Gastrocnemius medialis (tissue), 4 donors: ENCODE measurements at regions not wholly inside any gene's neighbourhood (a gene's known extent, or its start where the extent isn't known, plus 50 kb on each side); places are given as distances from the start of the nearest gene placed in this dataset.
"Not testable (repeated sequence)": the region's sequence is repeated elsewhere in the genome, so short reads cannot be mapped to it uniquely, and the experiment has no call there.

Source experiments
- ATAC-seq, 2 donors: fragments of 150-250 bp; one replicate each; pipeline ENCODE4 v1.9.1; 2016
- DNase-seq, 2 donors: peaks; one replicate each; pipeline ENCODE4 v3.0.0-alpha.2; 2019
- H3K27ac ChIP-seq, 4 donors: fragments of 200-600 bp; sonication (generic); 1 replicate in 1 of 4; 2 replicates in 3 of 4; pipeline ENCODE4 v1.5.1; 2016 to 2018; ENCODE audit warnings: mild to moderate bottlenecking in 2 of 4, moderate library complexity in 1 of 4
- H3K27me3 ChIP-seq, 3 donors: fragments of 200-600 bp; sonication (generic) in 2 of 3; 1 replicate in 1 of 3; 2 replicates in 2 of 3; pipeline versions ENCODE4 v1.5.1 to v1.6.0; 2016 to 2019; ENCODE audit warnings: mild to moderate bottlenecking in 1 of 3, moderate library complexity in 1 of 3
- H3K36me3 ChIP-seq, 2 donors: fragments of 200-600 bp; sonication (generic) in 1 of 2; one replicate each; pipeline ENCODE4 v1.5.1; 2017 to 2018
- H3K4me1 ChIP-seq, 2 donors: fragments of 200-600 bp; sonication (generic) in 1 of 2; one replicate each; pipeline ENCODE4 v1.5.1; 2016 to 2017; ENCODE audit warnings: mild to moderate bottlenecking in 2 of 2
- H3K4me3 ChIP-seq, 4 donors: fragments of 200-600 bp; sonication (generic) in 3 of 4; 1 replicate in 1 of 4; 2 replicates in 3 of 4; pipeline ENCODE4 v1.5.1; 2016 to 2019; ENCODE audit warnings: mild to moderate bottlenecking in 2 of 4
- H3K9me3 ChIP-seq, 3 donors: fragments of 200-600 bp; sonication (generic) in 2 of 3; 1 replicate in 1 of 3; 2 replicates in 2 of 3; pipeline ENCODE4 v1.5.1; 2016 to 2019
- POLR2A ChIP-seq, 2 donors: fragments of 450-650 bp; IDR thresholded peaks; one replicate each; pipeline ENCODE4 v1.6.1; 2017; ENCODE audit warnings: antibody characterized with exemption in 2 of 2, mild to moderate bottlenecking in 2 of 2, moderate library complexity in 2 of 2
- in situ Hi-C, 4 donors: fragments of 200-750 bp; cut with MboI; loops; one replicate each; pipeline versions ENCODE4 v1.15.0 to v1.8.0; 2017; ENCODE audit warnings: low sequenced_read_pairs in 4 of 4
- intact Hi-C: fragments of 100-400 bp; cut with DNase I; formaldehyde crosslinking; loops from one replicate; pipeline ENCODE4 v1.15.1; 2023; ENCODE audit warnings: low total_unique reads
- TF ChIP-seq, protein P1 (sequence below), 5 experiments: fragments of 450-650 bp in 3 of 5; fragments of 200-600 bp in 2 of 5; sonication (generic) in 2 of 5; IDR thresholded peaks in 4 of 5; conservative IDR thresholded peaks in 1 of 5; 1 replicate in 4 of 5; 2 replicates in 1 of 5; pipeline ENCODE4 v1.5.1; 2016 to 2019; ENCODE audit warnings: antibody characterized with exemption in 5 of 5, mild to moderate bottlenecking in 3 of 5, moderate library complexity in 3 of 5

DNA sequence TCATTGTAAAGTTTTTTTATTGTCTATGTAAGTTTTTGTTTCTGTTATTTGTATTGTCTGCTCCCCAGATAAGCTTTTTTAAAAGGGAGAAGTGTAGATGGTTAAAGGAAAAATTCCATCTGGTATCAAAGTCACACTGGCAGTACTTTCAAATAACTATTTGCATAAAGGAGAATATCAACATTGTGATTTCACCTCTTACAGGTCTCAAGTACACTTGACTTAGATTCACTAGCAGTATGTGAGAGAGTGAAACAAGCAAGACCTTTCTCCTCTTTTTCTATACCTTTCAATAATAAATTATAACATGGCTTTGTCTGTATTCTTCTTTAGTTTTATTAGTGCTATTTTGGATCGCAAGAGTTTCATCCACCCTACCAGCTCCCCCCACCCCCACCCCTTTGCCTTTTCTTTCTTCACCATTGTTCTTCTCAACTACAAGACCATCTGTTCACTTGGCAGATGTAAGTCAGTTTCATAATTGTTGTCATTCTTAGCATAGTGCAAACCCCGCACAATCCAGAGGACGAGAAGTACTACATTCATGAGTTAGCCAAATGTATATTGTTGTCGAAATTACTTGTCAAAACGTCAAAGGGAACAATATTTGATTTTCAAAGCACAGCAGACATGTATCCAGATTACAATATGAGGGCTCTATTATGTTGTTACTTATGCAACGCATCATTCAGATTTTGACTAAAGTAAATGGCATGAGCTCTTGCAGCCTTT, 602.7 kb upstream of the FLRT2 start:
- Histone ChIP-seq H3K9me3 (no peaks in the 10 kb centered on the region), H3K27me3 (no peaks in the 10 kb centered on the region), H3K4me3 (no peak overlapping the region), H3K27ac (no peak overlapping the region), H3K36me3 (no peaks in the 10 kb centered on the region), H3K4me1 (peaks cover 0 to 5% of the 10 kb centered on the region in 2 donors)
- intact Hi-C loops = no loop called here
- ATAC-seq = peak in 1 of 2 donors; percentile 39
- in situ Hi-C loops = no loop called here
- TF ChIP-seq, protein P1, sequence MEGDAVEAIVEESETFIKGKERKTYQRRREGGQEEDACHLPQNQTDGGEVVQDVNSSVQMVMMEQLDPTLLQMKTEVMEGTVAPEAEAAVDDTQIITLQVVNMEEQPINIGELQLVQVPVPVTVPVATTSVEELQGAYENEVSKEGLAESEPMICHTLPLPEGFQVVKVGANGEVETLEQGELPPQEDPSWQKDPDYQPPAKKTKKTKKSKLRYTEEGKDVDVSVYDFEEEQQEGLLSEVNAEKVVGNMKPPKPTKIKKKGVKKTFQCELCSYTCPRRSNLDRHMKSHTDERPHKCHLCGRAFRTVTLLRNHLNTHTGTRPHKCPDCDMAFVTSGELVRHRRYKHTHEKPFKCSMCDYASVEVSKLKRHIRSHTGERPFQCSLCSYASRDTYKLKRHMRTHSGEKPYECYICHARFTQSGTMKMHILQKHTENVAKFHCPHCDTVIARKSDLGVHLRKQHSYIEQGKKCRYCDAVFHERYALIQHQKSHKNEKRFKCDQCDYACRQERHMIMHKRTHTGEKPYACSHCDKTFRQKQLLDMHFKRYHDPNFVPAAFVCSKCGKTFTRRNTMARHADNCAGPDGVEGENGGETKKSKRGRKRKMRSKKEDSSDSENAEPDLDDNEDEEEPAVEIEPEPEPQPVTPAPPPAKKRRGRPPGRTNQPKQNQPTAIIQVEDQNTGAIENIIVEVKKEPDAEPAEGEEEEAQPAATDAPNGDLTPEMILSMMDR (IDR thresholded peaks at IDR 0.05 in 4 of 5, conservative IDR thresholded peaks at IDR 0.05 in 1 of 5) = no peak
- no peak for TF ChIP-seq POLR2A (IDR thresholded peaks at IDR 0.05)
- DNase-seq = no peak

DNA sequence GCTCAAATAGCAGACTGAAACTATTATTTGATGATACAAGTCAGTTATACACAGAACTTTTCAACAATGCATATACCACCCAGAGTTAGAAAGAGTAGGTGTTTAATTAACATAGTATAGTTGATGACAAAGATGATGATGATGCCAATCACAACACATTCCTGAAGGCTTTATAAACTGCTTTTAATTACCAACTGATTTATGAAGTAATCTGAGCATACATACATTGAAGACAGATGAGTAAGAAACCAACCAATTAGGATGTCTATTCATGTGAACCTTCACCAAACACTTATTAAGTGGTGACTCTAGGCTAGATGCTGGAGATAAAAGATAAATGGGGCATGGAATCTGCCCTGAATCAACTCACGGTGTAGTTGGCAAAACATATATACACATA, 600.9 kb upstream of the FLRT2 start:
- intact Hi-C loops = no loop called here
- TF ChIP-seq, protein P1 (IDR thresholded peaks at IDR 0.05 in 4 of 5, conservative IDR thresholded peaks at IDR 0.05 in 1 of 5) = no peak
- TF ChIP-seq POLR2A (IDR thresholded peaks at IDR 0.05) = no peak
- DNase-seq (no peak), ATAC-seq (no peak)
- H3K27me3 ChIP-seq = no peaks in the 10 kb centered on the region
- peaks cover 0 to 5% of the 10 kb centered on the region in 2 donors for H3K4me1 ChIP-seq
- H3K36me3 ChIP-seq = no peaks in the 10 kb centered on the region
- H3K9me3 ChIP-seq = no peaks in the 10 kb centered on the region
- H3K27ac ChIP-seq = no peak overlapping the region
- in situ Hi-C loops = no loop called here
- H3K4me3 ChIP-seq = no peak overlapping the region

DNA sequence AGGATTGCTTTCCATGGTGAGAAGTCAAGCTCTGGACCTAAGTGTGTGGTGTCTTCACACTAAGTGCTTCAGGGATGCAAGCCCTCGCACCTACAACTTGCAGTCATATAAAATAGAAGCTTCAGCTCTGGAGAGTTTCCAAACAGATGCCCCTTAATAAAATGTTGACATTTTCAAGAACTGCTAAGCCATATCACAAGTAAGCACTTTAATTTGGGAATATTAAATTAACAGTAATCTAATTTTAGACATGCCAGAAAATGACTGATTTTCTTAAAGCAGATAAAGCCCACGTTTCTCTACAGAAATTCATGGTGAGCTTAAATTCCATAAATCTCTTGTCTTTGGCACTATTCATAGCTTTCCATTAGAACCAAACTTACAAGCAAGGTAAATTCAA, 600.1 kb upstream of the FLRT2 start:
- no peak overlapping the region for H3K27ac ChIP-seq
- no peak for DNase-seq
- in situ Hi-C loops (no loop called here), intact Hi-C loops (no loop called here)
- peaks cover 0 to 5% of the 10 kb centered on the region in 2 donors for H3K4me1 ChIP-seq
- no peak overlapping the region for H3K4me3 ChIP-seq
- no peak for TF ChIP-seq POLR2A (IDR thresholded peaks at IDR 0.05)
- TF ChIP-seq, protein P1 (IDR thresholded peaks at IDR 0.05 in 4 of 5, conservative IDR thresholded peaks at IDR 0.05 in 1 of 5) = no peak
- H3K36me3 ChIP-seq = no peaks in the 10 kb centered on the region
- no peaks in the 10 kb centered on the region for H3K27me3 ChIP-seq
- no peaks in the 10 kb centered on the region for H3K9me3 ChIP-seq
- ATAC-seq = no peak

DNA sequence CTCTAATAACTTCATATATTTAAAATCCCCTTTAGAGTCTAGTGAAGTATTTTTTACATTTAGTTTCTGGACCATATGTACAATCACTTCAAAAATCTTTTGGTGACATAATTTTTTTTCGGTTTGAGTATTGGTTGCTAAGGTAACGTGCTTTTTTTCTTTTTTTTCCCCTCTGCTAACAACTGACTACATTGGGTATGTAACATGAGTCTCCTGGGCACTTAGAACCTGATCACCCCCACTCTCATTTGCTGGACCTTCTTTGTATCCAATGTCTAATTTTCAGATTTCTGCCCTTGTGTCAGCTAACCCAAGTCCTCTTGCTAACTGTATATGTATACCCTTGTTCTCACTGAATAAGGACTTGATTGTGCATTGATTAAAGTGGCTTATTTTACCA, 592.9 kb upstream of the FLRT2 start:
- H3K4me1 ChIP-seq = no peaks in the 10 kb centered on the region
- H3K4me3 ChIP-seq = no peak overlapping the region
- DNase-seq (no peak), ATAC-seq (no peak)
- no peaks in the 10 kb centered on the region for H3K9me3 ChIP-seq
- no peaks in the 10 kb centered on the region for H3K36me3 ChIP-seq
- no peak for TF ChIP-seq POLR2A (IDR thresholded peaks at IDR 0.05)
- TF ChIP-seq, protein P1 (IDR thresholded peaks at IDR 0.05 in 4 of 5, conservative IDR thresholded peaks at IDR 0.05 in 1 of 5) = no peak
- intact Hi-C loops (no loop called here), in situ Hi-C loops (no loop called here)
- no peaks in the 10 kb centered on the region for H3K27me3 ChIP-seq
- H3K27ac ChIP-seq = no peak overlapping the region

DNA sequence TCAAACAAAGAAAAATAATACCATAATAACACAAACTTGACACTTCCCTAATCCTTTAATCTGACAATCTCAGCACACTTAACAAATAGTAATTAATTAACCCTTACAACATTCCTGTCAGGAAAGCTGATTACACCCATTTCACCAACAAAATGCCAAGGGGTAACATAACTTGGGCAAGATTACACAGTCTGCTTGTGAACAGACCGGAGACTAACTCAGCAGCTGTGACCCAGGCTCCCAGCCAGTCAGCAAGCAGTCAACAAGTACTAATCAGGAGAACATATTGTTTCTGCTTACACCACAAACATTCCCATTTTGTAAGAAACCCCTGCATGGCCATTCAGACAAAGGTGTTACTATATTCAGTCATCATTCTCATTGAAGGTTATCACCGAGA, 592.5 kb upstream of the FLRT2 start:
- no peaks in the 10 kb centered on the region for H3K4me1 ChIP-seq
- no peaks in the 10 kb centered on the region for H3K36me3 ChIP-seq
- no peaks in the 10 kb centered on the region for H3K9me3 ChIP-seq
- in situ Hi-C loops (no loop called here), intact Hi-C loops (no loop called here)
- ATAC-seq (no peak), DNase-seq (no peak)
- no peak overlapping the region for H3K27ac ChIP-seq
- H3K4me3 ChIP-seq = no peak overlapping the region
- no peak for TF ChIP-seq POLR2A (IDR thresholded peaks at IDR 0.05)
- TF ChIP-seq, protein P1 (IDR thresholded peaks at IDR 0.05 in 4 of 5, conservative IDR thresholded peaks at IDR 0.05 in 1 of 5) = no peak
- no peaks in the 10 kb centered on the region for H3K27me3 ChIP-seq

DNA sequence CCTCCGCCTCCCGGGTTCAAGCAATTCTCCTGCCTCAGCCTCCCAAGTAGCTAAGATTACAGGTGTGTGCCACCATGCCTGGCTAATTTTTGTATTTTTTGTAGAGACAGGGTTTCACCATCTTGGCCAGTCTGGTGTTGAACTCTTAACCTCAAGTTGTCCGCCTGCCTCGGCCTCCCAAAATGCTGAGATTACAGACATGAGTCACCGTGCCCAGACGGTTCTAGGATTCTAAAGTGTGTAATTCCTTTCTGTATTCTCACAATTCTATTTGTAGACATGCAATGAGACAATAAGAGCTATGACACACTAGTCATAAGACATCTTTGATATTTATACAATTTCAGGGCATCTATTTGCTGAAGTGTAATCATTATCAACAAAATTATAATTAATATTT, 585.0 kb upstream of the FLRT2 start:
- H3K4me3 ChIP-seq, H3K36me3 ChIP-seq, in situ Hi-C loops, H3K27ac ChIP-seq, intact Hi-C loops, H3K27me3 ChIP-seq, H3K4me1 ChIP-seq, ATAC-seq, H3K9me3 ChIP-seq, DNase-seq: not testable (repeated sequence)
